Activated T-helper 9 cell treated with anti-CD3 and anti-CD28 coated beads, Interleukin-2, amount 50 U/mL, for 16 hours (primary cell): ENCODE measurements at regions not wholly inside any gene's neighbourhood (a gene's known extent, or its start where the extent isn't known, plus 50 kb on each side); places are given as distances from the start of the nearest gene placed in this dataset.

Experiments
- DNase-seq: peaks from one replicate; pipeline ENCODE4 v3.0.0-alpha.2; 2020; ENCODE audit warnings: low read depth

DNA sequence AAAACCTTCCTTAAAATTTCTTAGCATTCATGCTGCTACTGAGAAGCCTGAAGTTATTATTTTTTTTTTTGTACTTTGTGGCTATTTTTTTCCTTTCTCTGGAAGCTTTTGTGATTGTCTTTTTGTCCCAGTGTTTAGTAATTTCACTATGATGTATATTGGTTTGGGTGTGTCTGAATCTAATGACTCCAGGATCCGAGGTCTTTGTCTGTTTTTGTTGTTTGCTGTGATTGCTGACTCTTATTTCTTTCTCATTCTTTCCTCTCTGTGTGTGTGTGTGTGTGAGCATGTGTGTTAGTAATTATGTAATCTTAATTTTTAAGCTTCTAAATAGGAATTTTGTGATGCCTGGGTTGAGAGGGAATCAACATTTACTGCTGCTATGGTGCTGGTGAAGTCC, 152.0 kb downstream of the RAP2B start:
- DNase-seq, result no peak

DNA sequence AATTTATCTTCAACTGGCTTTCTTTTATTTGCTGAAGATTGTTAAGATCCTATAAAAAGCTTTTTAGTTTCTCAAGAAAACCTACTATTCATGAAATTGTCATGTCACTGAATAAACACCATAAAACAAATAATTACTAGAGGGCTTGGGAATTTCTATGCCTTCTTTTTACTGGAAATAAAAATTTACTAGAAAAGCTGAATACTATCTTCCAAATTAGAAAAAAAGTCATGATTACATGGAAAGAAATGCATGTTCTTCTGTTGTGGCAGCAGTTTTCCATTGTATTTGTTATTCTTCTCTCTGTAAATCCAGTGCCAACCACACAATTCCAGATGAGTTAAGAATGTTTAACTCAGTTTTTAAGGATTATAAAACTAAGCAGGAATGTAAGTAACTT, 153.8 kb downstream of the RAP2B start:
- no peak for DNase-seq

DNA sequence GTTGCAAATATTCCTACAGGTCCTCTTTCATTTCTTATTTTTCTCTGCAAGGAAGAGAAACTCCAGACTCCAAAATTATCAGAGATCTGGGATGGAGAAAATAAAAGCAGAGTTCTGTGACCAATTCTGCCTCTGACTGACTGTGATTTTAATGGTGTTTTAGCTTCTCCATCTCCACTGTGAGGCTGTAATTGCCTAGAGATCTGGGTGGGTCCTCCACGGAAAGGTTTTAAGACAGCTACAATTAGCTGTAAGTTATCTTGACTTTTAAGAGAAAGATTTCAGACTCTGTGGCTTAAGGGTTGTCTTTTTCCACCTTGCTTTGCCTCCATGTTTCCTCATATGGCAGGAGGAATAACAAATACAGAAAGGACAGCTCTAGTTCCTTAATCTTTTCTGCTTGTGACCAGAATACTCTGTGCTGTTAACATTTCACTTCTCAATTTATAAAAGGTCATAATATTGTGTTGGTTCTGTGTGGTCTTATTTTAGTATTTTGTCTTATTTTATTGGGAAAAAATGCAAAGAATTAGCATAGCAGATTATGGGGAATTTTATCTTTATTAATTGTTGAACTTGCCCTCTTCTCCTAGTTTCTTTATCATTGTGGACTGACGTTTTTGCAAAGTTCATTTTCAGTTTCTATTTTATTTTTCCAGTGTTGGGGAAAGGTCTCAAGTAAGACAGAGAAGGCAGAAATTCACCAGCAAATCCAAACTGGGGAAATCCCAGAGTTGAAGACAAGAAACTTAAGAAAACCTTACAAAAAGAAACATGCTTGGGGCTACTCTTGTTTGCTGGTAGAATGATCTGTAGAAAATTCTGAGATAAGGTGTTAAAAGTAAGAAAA, 157.9 kb downstream of the RAP2B start:
- DNase-seq, result no peak

DNA sequence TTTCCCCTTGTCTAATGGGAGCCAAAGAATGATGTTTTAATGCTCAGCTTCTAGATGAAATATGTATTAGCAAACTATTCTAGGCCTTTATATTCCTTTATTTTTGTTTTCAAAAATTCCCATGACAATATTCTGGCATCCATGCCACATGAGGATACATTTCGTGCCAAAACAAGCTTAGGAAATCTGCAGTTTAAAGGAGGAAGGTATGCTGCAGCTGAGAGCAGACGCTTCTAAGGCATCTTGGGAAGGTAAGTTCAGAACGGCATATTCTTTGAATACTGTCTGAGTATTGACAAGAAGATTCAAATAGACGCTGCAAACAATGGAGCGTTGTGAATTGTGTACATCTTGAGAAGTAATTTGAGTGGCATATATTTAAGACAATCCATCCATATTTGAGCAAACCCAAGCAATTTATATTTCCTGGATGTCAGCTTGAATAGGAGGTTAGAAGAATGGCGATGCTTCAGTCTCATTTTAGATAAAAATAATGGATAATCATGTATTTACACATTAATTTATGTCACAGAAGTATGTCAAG, 158.6 kb downstream of the RAP2B start:
- no peak for DNase-seq

DNA sequence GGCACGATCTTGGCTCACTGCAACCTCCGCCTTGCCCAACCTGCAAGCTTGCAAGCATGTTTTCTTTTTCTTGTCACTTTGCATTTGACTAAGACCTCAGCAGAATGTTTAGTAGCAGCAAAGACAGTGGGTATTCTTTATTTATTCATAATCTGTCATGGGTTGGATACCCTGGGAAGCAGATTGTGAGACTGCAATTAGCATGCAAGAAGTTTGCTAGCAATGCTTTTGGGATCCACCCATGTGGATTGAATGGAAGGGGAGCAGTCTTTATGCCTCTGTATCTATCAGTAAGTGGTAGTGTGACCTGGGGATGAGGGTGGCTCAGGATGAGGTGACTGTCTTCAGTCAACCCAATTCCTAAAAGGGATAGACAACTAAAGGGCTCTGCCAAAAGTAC, 166.7 kb downstream of the RAP2B start:
- DNase-seq, result no peak

DNA sequence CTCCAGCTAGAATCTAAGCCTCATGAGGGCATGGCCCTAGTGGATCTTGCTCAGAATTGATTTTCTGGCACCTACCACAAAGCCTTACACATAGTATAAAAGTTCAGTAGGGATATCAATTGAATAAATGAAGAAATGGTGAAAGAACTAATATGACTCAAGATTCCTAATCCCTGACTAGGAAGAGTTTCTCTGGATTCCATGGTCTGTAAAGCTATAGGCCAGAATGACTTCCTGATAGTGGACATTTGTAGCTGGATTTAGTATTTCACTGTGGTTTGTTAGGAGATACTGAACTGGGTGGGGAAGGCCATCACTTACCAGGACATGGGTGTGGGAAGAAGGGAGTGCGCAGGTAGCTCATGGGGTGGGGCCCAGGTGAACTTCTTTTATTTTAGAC, 168.9 kb downstream of the RAP2B start:
- no peak for DNase-seq

DNA sequence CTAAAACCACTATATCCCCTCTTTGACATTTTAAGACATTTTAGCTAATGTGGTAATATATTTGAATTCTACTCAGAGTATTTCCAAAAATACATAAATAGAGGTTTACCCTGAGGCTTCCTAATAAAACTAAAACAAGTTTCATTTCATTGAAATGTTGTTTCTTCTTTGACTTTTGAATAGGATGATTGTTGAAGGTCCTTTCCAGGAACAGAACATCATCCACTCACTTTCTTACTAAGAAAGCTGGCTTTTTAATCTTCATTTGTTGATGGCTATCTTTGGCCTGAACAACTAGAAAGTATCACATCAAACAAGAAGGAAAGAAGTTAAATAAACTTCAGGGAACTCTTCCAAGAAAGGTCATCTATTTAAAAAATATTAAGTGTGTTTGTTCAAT, 169.7 kb downstream of the RAP2B start:
- DNase-seq, result no peak

DNA sequence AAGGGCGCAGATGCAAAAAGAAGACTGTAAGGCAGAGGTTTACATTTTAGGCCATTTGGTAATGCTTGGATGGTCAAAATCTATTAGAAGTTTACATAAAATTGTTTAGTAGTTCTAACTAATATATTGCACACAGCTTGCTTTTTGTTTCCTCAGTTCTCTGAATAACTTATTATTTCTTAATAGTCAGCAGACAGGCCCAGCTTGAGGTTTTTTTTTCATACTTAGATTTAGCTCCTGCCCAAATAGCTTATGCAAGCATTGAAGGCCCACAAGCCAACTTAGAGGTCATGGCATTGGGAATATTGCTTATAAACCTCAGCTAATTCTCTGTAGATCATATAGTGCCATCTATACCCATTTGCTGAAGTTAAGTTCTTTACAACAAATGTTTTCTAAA, 172.5 kb downstream of the RAP2B start:
- no peak for DNase-seq

DNA sequence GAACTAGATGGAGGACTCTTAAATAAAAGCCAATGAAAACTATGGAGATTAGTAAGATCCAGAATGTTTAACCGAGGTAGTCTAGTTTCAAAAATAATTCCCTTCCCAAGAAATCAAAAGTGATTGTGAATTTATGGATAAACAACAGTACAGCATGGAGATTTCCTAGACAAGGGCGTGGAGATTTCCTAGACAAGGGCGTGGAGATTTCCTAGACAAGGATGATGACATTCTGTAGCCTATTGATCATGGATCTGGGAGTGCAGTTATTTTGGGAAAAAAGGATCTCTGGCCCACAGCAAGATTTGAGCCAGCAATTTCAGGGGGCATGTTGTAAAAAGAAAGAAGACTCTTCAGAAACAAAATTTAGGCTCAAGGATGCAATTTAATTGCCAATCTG, 175.3 kb downstream of the RAP2B start:
- no peak for DNase-seq

DNA sequence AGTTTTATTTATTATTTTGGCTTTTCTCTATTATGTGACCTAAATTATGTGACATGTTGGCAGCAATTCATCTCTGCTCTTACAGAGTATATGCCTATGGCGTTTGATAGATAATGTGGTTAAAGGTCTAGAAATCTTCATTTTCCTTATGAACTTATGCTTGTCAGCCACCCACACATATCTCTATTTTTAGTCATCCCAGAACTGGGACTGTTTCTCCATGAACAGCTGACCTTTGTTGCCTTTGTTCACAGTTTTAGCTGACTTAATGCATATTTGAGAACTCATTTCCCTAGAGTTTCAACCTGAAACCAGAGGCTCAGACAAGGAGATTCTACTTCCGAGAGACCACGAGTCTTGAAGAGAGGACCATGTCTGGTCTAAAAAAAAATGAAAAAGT, 176.5 kb downstream of the RAP2B start:
- DNase-seq, result no peak

DNA sequence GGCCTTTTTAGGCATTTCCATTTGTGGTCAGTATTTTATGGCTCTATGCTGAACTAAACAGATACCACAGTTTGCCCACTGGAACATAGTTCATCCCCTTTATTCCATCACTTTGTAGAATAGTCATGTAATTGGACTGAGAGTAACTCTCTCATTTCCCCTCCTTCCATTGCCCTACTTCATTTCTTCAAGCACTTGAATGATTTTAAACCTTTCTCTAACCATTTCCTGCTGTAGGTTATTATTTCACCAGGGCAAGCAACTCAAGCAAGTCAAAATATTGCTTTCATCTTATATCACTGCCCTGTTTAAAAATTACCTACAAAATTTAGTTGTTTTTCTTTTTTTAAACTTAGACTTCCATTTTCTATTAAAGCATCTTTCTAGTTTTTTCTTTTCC, 177.0 kb downstream of the RAP2B start:
- no peak for DNase-seq

DNA sequence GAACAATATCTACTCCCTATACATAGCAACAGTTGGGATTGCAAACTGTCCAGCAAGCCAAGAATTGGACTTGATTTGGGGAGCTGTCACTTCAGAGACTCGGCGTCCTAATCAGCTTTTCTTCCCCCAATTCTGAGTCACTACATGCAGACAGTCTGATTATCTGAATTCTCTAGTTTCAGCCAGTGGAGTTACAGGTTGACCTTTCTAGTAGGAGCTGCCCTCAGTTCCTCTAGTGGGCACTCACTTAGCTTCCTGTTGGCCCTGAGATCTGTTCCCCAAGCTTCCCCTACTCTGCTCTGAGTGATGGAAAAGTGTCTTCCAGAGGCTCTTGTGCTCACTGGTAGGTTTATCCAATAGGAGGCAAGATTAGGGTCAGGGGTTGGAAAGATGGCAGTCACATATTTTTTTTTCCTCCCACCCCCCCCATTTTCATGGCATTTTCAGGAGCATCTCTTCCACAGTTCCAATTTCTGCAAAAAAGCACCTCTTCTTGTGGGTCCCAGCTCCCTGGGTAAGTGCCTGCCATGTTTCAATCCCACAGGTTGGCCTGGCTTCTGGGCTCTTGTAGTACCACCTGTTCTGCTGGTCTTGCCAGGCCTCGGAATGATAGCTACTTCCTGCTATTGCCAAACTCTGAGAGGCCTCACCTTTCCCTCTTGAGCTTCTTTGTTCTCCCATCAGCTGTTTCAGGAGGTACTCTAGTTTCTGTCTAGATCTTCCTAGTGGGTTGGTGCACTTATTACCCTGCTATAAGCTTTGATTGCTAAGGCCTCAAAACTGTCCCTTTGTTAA, 182.2 kb downstream of the RAP2B start:
- DNase-seq, result no peak

DNA sequence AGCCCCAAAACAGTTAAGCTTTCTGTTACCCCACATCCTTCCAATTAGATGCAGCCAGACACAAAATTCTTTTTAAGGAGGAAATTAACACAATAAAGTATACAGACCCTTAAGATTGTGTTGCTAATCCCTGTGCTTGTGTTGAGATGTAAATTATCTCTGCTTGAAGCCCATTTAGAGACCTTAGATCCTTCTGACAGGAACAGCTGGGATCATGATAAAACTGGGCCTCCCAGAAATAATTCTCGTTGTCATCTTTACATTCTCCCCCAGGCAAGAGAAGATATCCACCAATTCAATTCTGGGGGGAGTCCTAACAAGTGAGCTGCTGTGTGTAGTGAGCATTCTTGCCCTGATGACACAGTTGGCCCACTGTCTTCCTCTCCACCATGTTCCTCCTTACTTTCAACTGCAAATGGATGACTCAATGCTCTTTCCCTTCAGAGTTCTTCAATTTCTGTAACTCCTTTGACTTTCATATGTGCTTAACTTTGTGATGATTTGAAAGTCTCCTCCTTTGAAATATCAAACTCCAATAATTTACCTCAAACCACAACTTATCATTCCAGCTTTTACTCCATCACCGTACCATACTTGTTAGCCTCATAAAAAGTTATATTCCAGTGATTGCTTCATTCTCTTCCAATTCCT, 186.6 kb downstream of the RAP2B start:
- DNase-seq, result no peak

DNA sequence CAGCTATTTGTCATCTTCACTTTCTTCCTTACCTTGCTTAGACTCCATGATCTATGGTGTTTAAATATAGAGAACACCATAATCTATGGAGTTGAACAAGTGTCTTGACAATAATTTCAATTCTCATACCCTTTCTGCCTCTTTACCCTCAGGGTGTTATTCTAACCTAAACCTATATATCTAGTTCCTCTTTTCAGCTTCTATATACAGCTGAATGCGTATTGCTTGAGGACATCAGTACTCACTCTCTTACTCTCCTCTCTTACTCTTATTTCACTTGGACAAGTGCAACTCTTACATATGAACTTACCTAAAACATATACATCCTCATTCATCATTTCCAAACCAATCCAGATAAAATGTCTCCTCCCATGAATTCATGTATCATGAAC, 187.1 kb downstream of the RAP2B start:
- no peak for DNase-seq

DNA sequence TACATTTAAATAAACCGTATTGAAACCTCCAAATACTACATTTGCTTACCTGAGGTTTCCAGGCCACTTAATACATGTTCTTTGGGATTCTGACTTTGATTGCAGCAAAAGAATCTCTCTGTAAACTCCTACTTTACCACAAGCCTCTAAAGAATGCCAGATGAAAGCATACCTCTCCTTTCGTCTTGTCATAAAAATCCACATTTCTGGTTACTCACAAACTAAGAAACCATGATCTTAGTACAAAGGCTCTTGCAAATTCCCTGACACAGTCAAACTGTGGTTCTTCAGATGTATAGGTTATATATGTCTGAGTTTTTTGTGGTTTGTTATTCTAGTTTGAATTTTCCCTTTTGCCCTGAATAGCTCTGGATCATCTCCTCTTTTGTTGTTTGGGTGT, 188.4 kb downstream of the RAP2B start:
- no peak for DNase-seq

DNA sequence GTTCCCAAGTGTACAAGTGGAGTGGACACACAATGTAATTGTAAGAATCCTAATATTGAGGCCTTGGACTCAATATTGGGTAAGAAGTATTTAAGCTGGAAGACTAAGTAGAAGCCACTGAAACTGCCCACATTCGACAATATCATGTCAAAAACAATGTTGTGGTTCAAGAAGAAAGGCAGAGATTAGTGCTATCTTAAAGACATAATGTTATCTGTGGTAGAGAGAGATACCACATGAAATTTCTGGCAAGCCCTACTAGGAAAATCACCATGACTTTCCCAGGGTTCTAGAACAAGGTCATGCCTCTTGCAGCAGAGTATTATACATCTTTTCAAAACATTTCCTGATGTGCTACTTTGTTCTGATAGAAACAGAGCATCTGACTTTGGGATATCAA, 192.6 kb downstream of the RAP2B start:
- DNase-seq, result no peak

DNA sequence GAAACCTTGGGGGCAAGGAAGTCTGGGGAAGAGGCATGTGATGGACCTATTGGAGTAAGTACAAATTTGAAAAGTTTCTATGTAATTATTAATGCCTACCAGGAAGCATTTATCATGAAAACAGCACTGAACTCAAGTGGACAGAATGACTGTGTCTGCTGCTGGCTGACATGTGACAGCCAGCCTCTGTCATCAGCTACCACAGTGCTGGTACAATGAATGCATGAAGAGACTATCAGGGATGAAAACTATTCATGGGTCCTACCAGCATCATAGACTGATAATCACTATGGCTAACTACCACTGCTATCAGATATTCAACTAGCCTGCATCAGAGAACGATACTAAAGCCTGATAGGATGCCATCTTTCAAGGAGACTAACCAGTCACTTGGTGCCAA, 193.5 kb downstream of the RAP2B start:
- DNase-seq, result no peak

DNA sequence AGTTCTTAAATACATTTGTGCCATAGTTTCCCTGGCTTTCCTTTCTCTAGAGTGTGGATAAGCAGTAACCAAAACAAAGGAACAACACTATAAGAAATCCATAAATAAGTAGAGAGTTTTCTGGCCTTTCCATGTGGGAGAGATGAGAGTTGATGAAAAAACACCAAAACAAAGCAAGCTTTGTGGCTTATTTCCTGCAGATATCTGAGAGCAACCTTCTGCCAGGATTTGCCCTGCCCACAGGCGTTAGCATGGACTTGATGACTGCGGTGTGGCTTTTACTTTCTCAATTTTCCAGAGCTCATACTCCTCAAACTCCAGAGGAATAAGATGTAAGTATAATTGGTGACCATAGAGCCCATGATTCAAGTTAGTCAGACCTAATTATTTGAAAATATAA, 194.9 kb downstream of the RAP2B start:
- no peak for DNase-seq

DNA sequence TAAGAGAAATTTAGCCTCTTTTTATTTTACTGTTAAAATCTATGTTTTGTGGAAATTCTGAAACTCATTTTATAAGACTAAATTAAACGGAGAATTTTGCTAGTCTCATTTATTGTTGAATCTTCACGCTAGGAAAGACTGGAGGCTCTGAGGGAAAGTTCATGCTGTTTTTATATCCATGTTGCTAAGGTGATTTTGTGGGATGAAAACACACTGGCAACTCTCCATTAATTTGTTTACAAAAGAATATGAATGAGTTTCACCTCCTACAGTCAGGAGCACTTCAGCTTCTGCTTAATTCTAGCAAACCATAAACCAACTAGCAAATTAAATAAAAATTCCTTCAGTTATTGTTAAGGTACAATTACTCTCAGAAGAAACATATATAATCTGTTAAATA, 195.4 kb downstream of the RAP2B start:
- no peak for DNase-seq

DNA sequence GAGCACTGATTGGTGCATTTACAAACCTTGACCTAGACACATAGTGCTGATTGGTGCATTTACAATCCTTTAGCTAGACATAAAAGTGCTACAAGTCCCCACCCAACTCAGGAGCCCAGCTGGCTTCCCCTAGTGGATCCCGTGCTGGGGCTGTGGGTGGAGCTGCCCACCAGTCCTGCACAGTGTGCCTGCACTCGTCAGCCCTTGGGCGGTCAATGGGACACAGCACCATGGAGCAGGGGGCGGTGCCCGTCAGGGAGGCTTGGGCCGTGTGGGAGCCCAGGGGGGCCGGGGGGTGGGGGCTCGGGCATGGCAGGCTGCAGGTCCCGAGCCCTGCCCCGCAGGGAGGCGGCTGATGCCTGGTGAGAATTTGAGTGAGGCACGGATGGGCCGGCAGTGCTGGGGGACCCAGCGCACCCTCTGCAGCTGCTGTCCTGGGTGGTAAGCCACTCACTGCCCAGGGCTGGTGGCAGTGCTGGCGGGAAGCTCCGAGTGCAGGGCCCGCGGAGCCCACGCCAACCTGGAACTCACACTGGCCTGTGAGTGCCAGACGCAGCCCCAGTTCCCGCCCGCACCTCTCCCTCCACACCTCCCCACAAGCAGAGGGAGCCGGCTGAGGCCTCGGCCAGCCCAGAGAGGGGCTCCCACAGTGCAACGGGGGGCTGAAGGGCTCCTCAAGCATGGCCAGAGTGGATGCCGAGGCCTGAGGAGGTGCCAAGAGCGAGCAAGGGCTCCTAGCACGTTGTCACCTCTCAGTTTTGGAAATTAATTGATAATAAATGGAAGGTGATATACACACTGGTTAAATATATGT, 207.7 kb downstream of the RAP2B start:
- DNase-seq, result no peak

DNA sequence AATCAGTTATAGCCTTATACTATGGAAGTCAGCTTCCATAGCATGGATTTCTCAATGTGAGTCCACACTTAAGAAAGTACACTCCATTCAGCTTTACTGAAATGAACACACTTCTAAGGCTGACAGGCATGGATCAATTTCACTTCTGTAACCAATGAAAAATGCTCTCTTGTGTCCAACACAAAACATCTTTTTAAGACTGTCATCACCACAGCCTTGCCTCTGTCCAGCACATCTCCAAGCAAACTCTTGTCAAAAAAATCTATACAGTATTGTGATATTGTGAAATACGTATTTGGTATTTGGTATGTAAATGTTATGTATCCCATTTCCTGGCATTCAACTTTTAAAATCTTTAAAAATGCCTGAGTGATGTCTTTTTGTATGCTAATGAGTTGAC, 208.7 kb downstream of the RAP2B start:
- DNase-seq, result no peak

DNA sequence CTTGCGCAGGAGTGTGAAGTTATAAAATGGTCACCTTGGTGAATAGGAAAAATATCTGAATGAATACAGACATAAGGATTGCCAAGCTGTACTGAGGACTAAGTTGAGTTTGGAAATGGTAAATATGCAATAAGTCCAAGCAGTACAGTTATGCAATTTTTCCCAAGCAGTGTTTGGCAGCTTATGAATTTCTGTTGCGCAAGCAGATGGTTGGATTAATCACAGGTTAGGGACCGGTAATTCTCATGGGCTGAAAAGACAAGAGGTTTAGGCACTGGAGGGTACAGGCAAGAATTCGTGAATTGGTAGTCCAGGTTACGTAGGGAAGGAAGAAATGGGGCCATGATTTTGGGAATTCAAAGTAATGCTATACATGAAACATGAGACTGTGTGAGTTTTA, 210.3 kb downstream of the RAP2B start:
- DNase-seq, result no peak
